ENCODE measurements at regions not wholly inside any gene's neighbourhood (a gene's known extent, or its start where the extent isn't known, plus 50 kb on each side); places are given as distances from the start of the nearest gene placed in this dataset.

GRCh38 chr18:46343456-46343855, 239.3 kb downstream of the HAUS1 start:
- TF ChIP-seq POLR2A (IDR thresholded peaks at IDR 0.05; ENCODE audit: control extremely low read depth in 1 of 2, low read depth in 2 of 2, low read length in 2 of 2) (no peak), BCL11A (IDR thresholded peaks at IDR 0.05; ENCODE audit: low read depth in 2 of 2, low read length in 2 of 2) (no peak), RFX5 (IDR thresholded peaks at IDR 0.05; ENCODE audit: borderline replicate concordance, low read depth, low read length) (no peak), TAF1 (IDR thresholded peaks at IDR 0.05; ENCODE audit: low read depth, low read length) (no peak), CHD1 (IDR thresholded peaks at IDR 0.05; ENCODE audit: low read depth, low read length) (no peak), EZH2 (IDR thresholded peaks at IDR 0.05; ENCODE audit: low read depth, low read length, severe bottlenecking) (no peak), RXRA (IDR thresholded peaks at IDR 0.05; ENCODE audit: insufficient read depth, low read depth, low read length) (no peak), POLR2AphosphoS5 (IDR thresholded peaks at IDR 0.05; ENCODE audit: low read depth, low read length) (no peak)

Data from H1 (cell line).